ENCODE measurements at regions not wholly inside any gene's neighbourhood (a gene's known extent, or its start where the extent isn't known, plus 50 kb on each side); places are given as distances from the start of the nearest gene placed in this dataset.

DNA sequence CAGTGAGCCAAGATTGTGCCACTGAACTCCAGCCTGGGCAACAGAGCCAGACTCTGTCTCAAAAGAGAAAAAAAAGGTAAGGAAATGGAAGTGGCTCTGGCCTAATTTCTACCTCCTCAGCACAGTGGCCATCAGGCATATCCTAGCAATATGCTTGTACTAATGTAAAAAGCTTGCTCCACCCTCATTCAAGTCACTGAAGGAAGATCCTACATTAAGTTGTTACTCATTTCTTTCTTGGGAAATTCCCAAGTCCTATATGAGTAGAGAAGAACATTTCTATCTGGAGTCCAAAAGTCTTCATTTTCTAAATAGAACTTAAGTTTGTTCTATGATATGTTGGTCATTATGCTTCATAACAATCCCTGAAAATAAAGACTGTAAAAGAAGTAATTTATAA, 67.3 kb upstream of the HOXC13 start:
- no peak overlapping the region for H3K4me3 ChIP-seq (ENCODE audit: extremely low read depth in 1 of 4, insufficient read depth in 2 of 4, low read depth in 3 of 4, low read length in 4 of 4)
- ChIA-PET CTCF (ENCODE audit: partially characterized antibody) (interaction anchor here (1.1 to 1.8 kb wide), 2 partner anchors 79 to 114 kb away, joined by 3 to 4 read pairs; no protein-coding TSS in a partner anchor), POLR2A (ENCODE audit: partially characterized antibody) (no interaction called here)
- no peak overlapping the region for H3K18ac ChIP-seq (ENCODE audit: extremely low read depth, low read length)
- no peak overlapping the region for H3K14ac ChIP-seq (ENCODE audit: insufficient read length)
- H3K36me3 ChIP-seq (ENCODE audit: control insufficient read depth in 2 of 4, insufficient read depth in 4 of 4, low read length in 3 of 4): no peaks in the 10 kb centered on the region
- no peak overlapping the region for H3K23ac ChIP-seq (ENCODE audit: insufficient read length)
- no peak overlapping the region for H3K4me2 ChIP-seq (ENCODE audit: insufficient read depth in 1 of 2, low read depth in 2 of 2, low read length in 2 of 2)
- no peak for DNase-seq (ENCODE audit: low read depth in 1 of 2, low spot score in 2 of 2)
- H4K91ac ChIP-seq (replicated peaks; ENCODE audit: insufficient read length, low read length): no peak overlapping the region
- 0 out of 7 replicates have a peak, but pooled peaks cover 0 to 1% (median 0%) of the 10 kb centered on the region in 4 experiments for H3K4me1 ChIP-seq (replicated peaks in 1 of 4; ENCODE audit: control insufficient read depth in 3 of 4, insufficient read depth in 4 of 4, low read length in 3 of 4)
- no peak overlapping the region for H2BK15ac ChIP-seq (ENCODE audit: low read length)
- H2AK5ac ChIP-seq (ENCODE audit: low read depth, low read length): no peak overlapping the region
- H3K4ac ChIP-seq (replicated peaks; ENCODE audit: insufficient read length, low read depth, low read length): no peak overlapping the region
- H2BK5ac ChIP-seq (ENCODE audit: low read depth, low read length): no peak overlapping the region
- H3K79me1 ChIP-seq (ENCODE audit: low read depth, low read length): no peaks in the 10 kb centered on the region
- no peak overlapping the region for H3K9ac ChIP-seq (replicated peaks in 1 of 4; ENCODE audit: extremely low read depth in 1 of 4, low read depth in 3 of 4, low read length in 3 of 4)
- no peak overlapping the region for H2BK20ac ChIP-seq (ENCODE audit: low read length)
- H3K23me2 ChIP-seq (ENCODE audit: low read depth, low read length): no peaks in the 10 kb centered on the region
- no peak overlapping the region for H4K8ac ChIP-seq (ENCODE audit: extremely low read depth, insufficient read depth, low read length)
- H3K79me2 ChIP-seq (ENCODE audit: control insufficient read depth in 1 of 2, insufficient read depth in 2 of 2, low read length in 2 of 2): no peaks in the 10 kb centered on the region
- H2BK12ac ChIP-seq (ENCODE audit: low read depth, low read length): no peak overlapping the region
- no peak overlapping the region for H2AFZ ChIP-seq (ENCODE audit: low read length)
- H3K9me3 ChIP-seq (ENCODE audit: insufficient read depth in 2 of 2, low read depth in 1 of 2, low read length in 1 of 2): no peaks in the 10 kb centered on the region
- H4K20me1 ChIP-seq (replicated peaks in 1 of 2; ENCODE audit: control insufficient read depth in 1 of 2, insufficient read depth in 2 of 2, low read length in 2 of 2): no peaks in the 10 kb centered on the region
- no peak for FAIRE-seq
- no peak overlapping the region for H3K27ac ChIP-seq (ENCODE audit: low read depth, low read length)
- no peak overlapping the region for H4K5ac ChIP-seq (ENCODE audit: insufficient read length, low read depth, low read length)
- peaks cover 0 to 1% (median 0%) of the 10 kb centered on the region in 4 experiments; a peak in 3 of 7 replicates for H3K27me3 ChIP-seq (replicated peaks in 1 of 4; ENCODE audit: control insufficient read depth in 3 of 4, extremely low read depth in 1 of 4, insufficient read depth in 3 of 4, low read length in 3 of 4)
- no peak overlapping the region for H3K56ac ChIP-seq (replicated peaks; ENCODE audit: insufficient read length, low read depth, low read length)
- H2BK120ac ChIP-seq (replicated peaks; ENCODE audit: low read depth, low read length): no peak overlapping the region
- TF ChIP-seq CHD1 (IDR thresholded peaks at IDR 0.05; ENCODE audit: low read depth, low read length) (no peak), CEBPB (IDR thresholded peaks at IDR 0.05; ENCODE audit: low read depth, low read length) (no peak), YY1 (IDR thresholded peaks at IDR 0.05; ENCODE audit: low read depth, low read length) (no peak), GTF2F1 (IDR thresholded peaks at IDR 0.05; ENCODE audit: borderline replicate concordance, low read depth, low read length) (no peak), SAP30 (IDR thresholded peaks at IDR 0.05; ENCODE audit: insufficient read depth, insufficient replicate concordance, low read length) (no peak), CBX5 (IDR thresholded peaks at IDR 0.05; ENCODE audit: low read depth, low read length) (no peak), RNF2 (IDR thresholded peaks at IDR 0.05; ENCODE audit: borderline replicate concordance, low read depth, low read length, missing control alignments, poor library complexity, severe bottlenecking) (no peak), SRF (IDR thresholded peaks at IDR 0.05; ENCODE audit: low read depth, low read length) (no peak), FOSL1 (IDR thresholded peaks at IDR 0.05; ENCODE audit: insufficient read depth, low read depth, low read length) (no peak), CHD2 (IDR thresholded peaks at IDR 0.05; ENCODE audit: low read length) (no peak), JUND (IDR thresholded peaks at IDR 0.05; ENCODE audit: low read length) (no peak), CTBP2 (IDR thresholded peaks at IDR 0.05; ENCODE audit: borderline replicate concordance, insufficient read depth, insufficient read length, low read length) (no peak)
- TF ChIP-seq, protein P1, sequence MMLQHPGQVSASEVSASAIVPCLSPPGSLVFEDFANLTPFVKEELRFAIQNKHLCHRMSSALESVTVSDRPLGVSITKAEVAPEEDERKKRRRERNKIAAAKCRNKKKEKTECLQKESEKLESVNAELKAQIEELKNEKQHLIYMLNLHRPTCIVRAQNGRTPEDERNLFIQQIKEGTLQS (IDR thresholded peaks at IDR 0.05; ENCODE audit: insufficient read depth, low read depth, low read length): no peak

All from H1 (cell line).